ENCODE measurements at regions not wholly inside any gene's neighbourhood (a gene's known extent, or its start where the extent isn't known, plus 50 kb on each side); places are given as distances from the start of the nearest gene placed in this dataset.

DNA sequence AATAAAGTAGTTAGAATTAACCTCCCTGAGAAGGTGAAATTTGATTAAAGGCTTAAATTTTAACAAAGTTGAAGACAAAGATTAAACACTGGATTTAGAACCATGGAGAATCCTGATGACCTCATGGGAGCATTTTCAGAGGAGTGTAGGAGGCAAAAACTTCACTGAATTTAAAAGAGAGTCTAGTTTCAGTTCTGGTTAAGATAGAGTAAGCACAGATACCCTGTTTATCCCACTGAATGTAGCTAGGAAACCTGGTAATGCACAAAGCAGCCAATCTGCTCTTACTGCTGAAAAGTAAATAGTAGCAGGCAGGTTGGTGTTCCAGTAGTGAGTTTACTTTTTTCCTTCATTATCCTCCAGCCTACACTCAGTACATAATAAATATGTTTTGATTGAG is 654.9 kb upstream of the SYT4 start:
- Histone ChIP-seq H3K27me3 (ENCODE audit: insufficient read depth, low read length) (no peaks in the 10 kb centered on the region), H3K4me2 (ENCODE audit: low read length) (no peak overlapping the region), H3K36me3 (ENCODE audit: control insufficient read depth in 1 of 2, insufficient read depth in 2 of 2, low read length in 2 of 2) (no peaks in the 10 kb centered on the region), H3K79me2 (ENCODE audit: insufficient read depth, low read length) (no peaks in the 10 kb centered on the region), H3K4me1 (ENCODE audit: control insufficient read depth in 1 of 2, insufficient read depth in 2 of 2, low read length in 2 of 2) (no peaks in the 10 kb centered on the region), H3K4me3 (replicated peaks in 1 of 2; ENCODE audit: low read depth in 1 of 2, low read length in 2 of 2) (no peak overlapping the region), H3K9me3 (ENCODE audit: control insufficient read depth in 1 of 2, insufficient read depth in 1 of 2, low read depth in 1 of 2, low read length in 2 of 2) (peaks cover 3 to 32% of the 10 kb centered on the region in 2 experiments; a peak in 3 of 4 replicates), H3K9me2 (ENCODE audit: insufficient read depth) (no peaks in the 10 kb centered on the region), H2AFZ (ENCODE audit: low read depth, low read length, poor library complexity, severe bottlenecking) (no peak overlapping the region), H4K20me1 (ENCODE audit: insufficient read depth) (no peaks in the 10 kb centered on the region), H3K9ac (ENCODE audit: low read length) (no peak overlapping the region), H3K27ac (ENCODE audit: low read depth, low read length) (no peak overlapping the region)
- ChIA-PET POLR2A (no interaction called here), RAD21 (ENCODE audit: low non-redundant PET in 1 of 2, low total read pairs in 2 of 2, uncharacterized antibody in 2 of 2, unreplicated experiment in 2 of 2) (no interaction called here), CTCF (no interaction called here)
- no peak for DNase-seq (ENCODE audit: low read depth, low spot score)
- intact Hi-C loops (cut with micrococcal nuclease): no loop called here
- no peak for TF ChIP-seq SRF (IDR thresholded peaks at IDR 0.05; ENCODE audit: low read depth)
- TF ChIP-seq, protein P1, sequence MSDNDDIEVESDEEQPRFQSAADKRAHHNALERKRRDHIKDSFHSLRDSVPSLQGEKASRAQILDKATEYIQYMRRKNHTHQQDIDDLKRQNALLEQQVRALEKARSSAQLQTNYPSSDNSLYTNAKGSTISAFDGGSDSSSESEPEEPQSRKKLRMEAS (IDR thresholded peaks at IDR 0.05): no peak
- TF ChIP-seq, protein P2, sequence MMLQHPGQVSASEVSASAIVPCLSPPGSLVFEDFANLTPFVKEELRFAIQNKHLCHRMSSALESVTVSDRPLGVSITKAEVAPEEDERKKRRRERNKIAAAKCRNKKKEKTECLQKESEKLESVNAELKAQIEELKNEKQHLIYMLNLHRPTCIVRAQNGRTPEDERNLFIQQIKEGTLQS (IDR thresholded peaks at IDR 0.05): no peak
- TF ChIP-seq FOSL1 (IDR thresholded peaks at IDR 0.05; ENCODE audit: low read depth): no peak
- TF ChIP-seq EZH2phosphoT487 (IDR thresholded peaks at IDR 0.05; ENCODE audit: borderline replicate concordance): no peak
- TF ChIP-seq, protein P3, sequence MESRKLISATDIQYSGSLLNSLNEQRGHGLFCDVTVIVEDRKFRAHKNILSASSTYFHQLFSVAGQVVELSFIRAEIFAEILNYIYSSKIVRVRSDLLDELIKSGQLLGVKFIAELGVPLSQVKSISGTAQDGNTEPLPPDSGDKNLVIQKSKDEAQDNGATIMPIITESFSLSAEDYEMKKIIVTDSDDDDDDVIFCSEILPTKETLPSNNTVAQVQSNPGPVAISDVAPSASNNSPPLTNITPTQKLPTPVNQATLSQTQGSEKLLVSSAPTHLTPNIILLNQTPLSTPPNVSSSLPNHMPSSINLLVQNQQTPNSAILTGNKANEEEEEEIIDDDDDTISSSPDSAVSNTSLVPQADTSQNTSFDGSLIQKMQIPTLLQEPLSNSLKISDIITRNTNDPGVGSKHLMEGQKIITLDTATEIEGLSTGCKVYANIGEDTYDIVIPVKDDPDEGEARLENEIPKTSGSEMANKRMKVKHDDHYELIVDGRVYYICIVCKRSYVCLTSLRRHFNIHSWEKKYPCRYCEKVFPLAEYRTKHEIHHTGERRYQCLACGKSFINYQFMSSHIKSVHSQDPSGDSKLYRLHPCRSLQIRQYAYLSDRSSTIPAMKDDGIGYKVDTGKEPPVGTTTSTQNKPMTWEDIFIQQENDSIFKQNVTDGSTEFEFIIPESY (IDR thresholded peaks at IDR 0.05; ENCODE audit: extremely low read depth, insufficient replicate concordance, low read length): no peak
- no peak for TF ChIP-seq ZFX (IDR thresholded peaks at IDR 0.05)
- no TSS peak for BruUV-seq (replicated peaks)
- ATAC-seq: no peak

- Histone ChIP-seq H3K9ac (ENCODE audit: low read length) (no peak overlapping the region), H3K79me2 (ENCODE audit: insufficient read depth, low read length) (no peaks in the 10 kb centered on the region), H3K27ac (ENCODE audit: low read depth, low read length) (no peak overlapping the region), H3K9me2 (ENCODE audit: insufficient read depth) (no peaks in the 10 kb centered on the region), H2AFZ (ENCODE audit: low read depth, low read length, poor library complexity, severe bottlenecking) (no peak overlapping the region), H4K20me1 (ENCODE audit: insufficient read depth) (no peaks in the 10 kb centered on the region), H3K36me3 (ENCODE audit: control insufficient read depth in 1 of 2, insufficient read depth in 2 of 2, low read length in 2 of 2) (no peaks in the 10 kb centered on the region), H3K27me3 (ENCODE audit: insufficient read depth, low read length) (no peaks in the 10 kb centered on the region), H3K4me1 (ENCODE audit: control insufficient read depth in 1 of 2, insufficient read depth in 2 of 2, low read length in 2 of 2) (no peaks in the 10 kb centered on the region), H3K4me2 (ENCODE audit: low read length) (no peak overlapping the region), H3K9me3 (ENCODE audit: control insufficient read depth in 1 of 2, insufficient read depth in 1 of 2, low read depth in 1 of 2, low read length in 2 of 2) (peaks cover 3 to 32% of the 10 kb centered on the region in 2 experiments; a peak in 3 of 4 replicates), H3K4me3 (replicated peaks in 1 of 2; ENCODE audit: low read depth in 1 of 2, low read length in 2 of 2) (no peak overlapping the region)
- RAD21 ChIA-PET (ENCODE audit: low non-redundant PET in 1 of 2, low total read pairs in 2 of 2, uncharacterized antibody in 2 of 2, unreplicated experiment in 2 of 2): no interaction called here
- POLR2A ChIA-PET: no interaction called here
- no TSS peak for BruUV-seq (replicated peaks)
- intact Hi-C loops (cut with micrococcal nuclease): no loop called here
- CTCF ChIA-PET: no interaction called here
- DNase-seq (ENCODE audit: low read depth, low spot score) (no peak), ATAC-seq (no peak)
- TF ChIP-seq SP1 (IDR thresholded peaks at IDR 0.05; ENCODE audit: low read depth) (no peak), TCF7L2 (IDR thresholded peaks at IDR 0.05; ENCODE audit: borderline replicate concordance, extremely low read depth, insufficient read depth, insufficient read length) (no peak), POLR2A (IDR thresholded peaks at IDR 0.05; ENCODE audit: borderline replicate concordance, extremely low read depth, insufficient read depth, insufficient read length) (no peak), CBX3 (IDR thresholded peaks at IDR 0.05; ENCODE audit: low read depth) (no peak), RAD21 (IDR thresholded peaks at IDR 0.05; ENCODE audit: low read depth) (no peak)
- TF ChIP-seq, protein P3 (IDR thresholded peaks at IDR 0.05; ENCODE audit: extremely low read depth, insufficient replicate concordance, low read length): no peak
- TF ChIP-seq, protein P1 (IDR thresholded peaks at IDR 0.05): no peak
Observed at GRCh38 chr18:43933177-43933576, 655.9 kb upstream of the SYT4 start.

All from HCT116 (cell line).